GM18861 (cell line): ENCODE measurements at regions not wholly inside any gene's neighbourhood (a gene's known extent, or its start where the extent isn't known, plus 50 kb on each side); places are given as distances from the start of the nearest gene placed in this dataset.

Experiments
- ATAC-seq: cut with Tn5 transposase; IDR thresholded peaks from one replicate; pipeline ENCODE4 v1.9.1; 2021; ENCODE audit not compliant: unreplicated experiment

GRCh38 chr7:46839651-46840050, 742.3 kb downstream of the TNS3 start:
- ATAC-seq: no peak

DNA sequence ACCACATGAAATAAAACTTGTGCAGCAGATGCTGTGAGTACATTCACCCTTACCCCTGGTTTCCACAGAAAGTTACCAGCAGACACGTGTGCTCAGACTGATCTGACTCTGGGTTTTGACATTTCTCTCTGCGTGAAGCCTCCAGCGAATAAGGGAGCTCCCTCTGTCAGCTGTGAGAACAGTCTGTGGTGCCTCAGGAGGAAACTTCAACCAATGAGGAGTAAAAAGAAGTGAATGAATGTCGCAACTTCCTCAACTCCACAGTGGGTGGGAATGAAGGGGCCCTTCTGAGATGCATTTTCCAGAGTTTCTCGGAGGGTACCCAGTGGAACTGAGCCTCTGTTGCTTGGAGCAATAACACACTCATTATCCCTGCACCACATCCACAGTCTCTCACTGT, 743.4 kb downstream of the TNS3 start:
- ATAC-seq: no peak

DNA sequence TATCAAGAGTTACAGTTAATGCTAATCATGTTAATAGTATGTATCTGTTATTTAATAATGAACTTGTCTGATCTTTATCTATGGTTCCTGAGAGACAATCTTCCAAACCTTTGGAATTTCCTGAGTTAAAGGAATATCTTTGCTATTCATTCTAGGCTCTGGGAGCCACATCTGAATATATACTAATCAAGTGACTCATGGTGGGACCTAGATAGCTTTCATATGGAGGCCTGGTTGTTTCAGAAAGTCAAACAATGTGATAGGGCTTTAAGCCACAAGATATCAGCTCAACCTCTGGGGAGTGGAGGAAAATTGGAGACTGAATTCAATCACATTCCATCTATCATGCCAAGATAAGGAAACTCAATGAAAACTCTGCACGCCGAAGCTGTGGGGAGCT, 746.4 kb downstream of the TNS3 start:
- ATAC-seq: no peak

DNA sequence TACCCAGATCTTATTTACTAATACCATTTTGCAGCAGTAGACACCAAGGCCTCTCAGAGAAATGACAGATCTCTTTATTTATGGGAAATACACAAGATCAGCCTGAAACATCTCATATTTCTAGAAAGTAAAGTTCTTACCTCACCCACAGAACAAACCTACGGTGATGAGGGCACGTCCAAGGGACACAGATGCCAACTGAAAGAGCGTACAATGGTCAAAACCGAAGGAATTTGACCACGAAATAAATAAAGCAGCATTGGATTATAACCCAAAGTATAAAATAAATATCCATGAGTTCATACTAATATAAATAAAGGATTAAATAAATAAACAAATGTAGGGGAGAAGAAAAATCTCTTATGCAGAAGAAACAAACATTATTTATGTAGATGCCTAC, 747.0 kb downstream of the TNS3 start:
- no peak for ATAC-seq

DNA sequence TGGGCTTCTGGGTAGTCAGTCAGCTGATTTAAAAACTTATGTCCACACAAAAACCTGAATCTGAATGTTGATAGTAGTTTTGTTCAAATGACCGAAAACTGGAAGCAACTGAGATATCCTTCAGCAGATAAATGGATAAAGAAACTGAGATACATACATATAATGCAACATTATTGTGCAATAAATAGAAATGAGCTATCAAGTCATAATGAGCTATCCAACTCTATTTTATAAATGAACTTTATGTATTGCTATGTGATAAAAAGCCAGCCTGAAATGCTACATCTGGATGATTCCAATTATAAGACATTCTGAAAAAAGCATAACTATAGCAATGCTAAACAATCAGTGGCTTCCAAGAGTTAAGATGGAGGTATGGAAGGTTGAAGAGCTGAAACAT, 748.7 kb downstream of the TNS3 start:
- no peak for ATAC-seq

- no peak for ATAC-seq
Measured at GRCh38 chr7:46832136-46832535, 749.8 kb downstream of the TNS3 start.

GRCh38 chr7:46819819-46820218, 762.1 kb downstream of the TNS3 start:
- no peak for ATAC-seq

DNA sequence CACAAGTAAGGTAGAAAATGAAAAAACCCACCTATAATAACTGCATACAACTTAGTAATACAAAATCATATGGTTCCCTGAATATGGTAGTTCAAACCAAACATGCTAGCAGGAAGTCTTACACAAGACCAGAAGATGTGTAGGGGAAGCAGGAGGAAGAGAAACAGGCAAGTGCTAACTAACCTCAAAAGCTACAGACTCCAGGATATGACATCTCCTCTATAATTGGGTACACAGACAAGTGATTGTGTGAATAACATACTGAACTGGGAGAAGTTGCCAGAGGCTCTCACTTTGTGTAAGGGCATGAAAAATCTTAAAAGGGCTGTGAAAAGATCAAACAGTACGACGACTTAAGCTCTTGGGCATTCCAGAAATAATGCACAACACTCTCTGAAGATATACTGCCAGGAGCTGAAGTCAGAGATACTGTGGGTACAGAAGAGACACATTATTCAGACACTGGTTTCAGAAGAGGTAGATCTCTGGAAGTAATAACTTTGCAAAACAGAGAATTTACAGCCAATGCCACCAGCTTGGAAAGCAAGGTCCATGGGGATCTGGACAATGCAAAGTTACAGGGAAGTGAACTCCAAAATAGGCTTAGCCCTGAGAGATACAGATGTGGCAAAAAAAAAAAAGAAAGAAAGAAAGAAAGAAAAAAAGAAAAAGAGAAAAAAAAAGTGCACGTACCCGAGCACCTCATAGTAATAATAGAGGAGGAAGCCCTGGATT, 767.2 kb downstream of the TNS3 start:
- ATAC-seq: no peak

- no peak for ATAC-seq
Measured at GRCh38 chr7:46812101-46812675, 769.7 kb downstream of the TNS3 start.

DNA sequence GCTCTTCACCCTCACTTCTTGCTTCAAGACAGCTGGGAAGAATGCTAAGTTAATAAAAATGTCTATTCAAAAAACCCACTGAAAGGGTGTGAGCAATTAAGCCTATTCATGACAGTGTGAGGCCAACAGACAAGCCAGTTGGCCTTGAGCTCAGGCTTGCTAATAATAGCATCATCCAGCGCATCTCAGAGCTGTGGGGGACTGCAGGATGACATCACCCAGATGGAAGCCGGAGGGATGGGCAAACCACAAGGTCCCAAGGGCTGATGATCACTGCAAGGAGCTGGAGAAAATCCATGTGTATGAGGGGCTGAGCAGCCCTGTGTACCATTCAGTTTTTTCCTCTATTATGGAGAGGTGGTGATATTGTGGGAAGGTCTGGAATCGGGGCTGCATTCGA, 770.4 kb downstream of the TNS3 start:
- no peak for ATAC-seq

GRCh38 chr7:46810986-46811385, 770.9 kb downstream of the TNS3 start:
- ATAC-seq: no peak

DNA sequence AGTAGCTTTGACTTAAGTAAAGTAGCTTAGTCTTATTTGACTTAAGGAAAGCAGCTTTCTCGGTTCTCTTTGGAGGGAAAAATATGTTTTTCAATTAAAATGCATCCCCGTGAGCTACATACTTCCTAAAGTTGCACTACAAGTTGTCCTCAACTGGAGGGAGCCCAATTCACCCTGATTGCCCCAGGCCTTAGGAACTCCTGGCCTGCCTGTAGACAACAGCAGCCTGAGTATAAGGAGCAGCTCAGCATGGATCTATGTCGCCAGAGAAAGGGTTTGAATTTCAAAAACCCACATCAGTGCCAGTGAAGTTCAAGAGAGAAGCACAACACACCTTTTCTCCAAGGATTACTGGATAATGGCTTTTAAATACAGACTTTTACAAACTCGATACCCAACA, 772.0 kb downstream of the TNS3 start:
- no peak for ATAC-seq

DNA sequence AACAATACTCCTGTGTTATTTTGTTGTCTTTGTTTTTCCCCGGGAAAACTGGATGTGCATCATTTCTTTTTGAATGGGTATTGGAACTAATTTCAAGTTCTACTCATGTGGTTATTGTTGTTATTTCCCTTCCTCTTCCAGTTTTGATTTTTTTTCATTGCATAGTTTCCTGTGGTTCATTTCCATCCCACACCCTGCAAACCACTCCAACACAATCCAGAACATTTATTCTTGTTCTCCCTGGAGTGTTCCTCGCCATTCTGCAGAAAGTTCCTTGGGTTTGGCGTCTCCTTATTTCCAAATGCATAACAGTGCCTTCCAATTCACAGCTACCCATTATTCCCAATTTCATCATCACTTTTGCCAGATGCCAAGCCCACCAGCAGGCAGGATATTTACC, 775.1 kb downstream of the TNS3 start:
- ATAC-seq: no peak

- ATAC-seq: no peak
Measured at GRCh38 chr7:46802479-46802878, 779.4 kb downstream of the TNS3 start.

DNA sequence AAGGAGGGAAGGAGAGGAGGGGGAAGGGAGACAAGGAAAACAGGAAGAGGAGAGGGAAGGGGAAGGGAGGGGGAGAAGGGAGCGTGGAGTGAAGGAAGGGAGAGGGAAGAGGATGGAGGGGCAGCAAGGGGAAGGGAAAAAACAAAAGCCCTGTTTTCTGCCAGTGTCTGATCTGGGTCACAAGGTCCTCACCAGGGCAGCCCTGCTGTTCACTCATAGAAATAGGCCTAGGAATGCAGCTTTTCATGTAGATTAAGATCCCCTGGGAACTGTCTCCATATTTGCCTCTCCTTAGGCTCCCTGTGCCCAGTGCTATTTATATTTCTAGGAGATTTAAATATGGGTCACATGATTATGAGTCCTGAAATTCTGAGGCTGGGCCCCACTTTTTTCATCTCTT, 790.7 kb downstream of the TNS3 start:
- no peak for ATAC-seq

DNA sequence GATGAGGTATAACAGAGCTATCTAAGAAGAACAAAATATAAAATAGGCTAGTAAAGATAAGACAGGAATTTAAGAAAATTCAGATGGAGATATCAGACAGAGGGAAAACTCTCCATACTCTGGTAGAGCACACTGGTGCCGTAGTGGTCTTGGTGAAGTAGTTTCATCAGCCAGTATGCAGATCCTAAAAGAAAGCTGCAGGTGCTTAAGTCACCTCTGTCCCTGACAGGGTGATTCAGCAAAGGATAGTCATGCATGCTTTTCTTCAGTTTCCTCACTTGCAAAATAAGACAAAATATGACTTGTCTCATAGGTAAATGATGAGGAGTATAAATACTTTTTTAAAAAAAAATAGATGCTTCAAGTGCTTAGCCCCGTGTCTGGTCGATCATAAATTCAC, 794.9 kb downstream of the TNS3 start:
- ATAC-seq: no peak

DNA sequence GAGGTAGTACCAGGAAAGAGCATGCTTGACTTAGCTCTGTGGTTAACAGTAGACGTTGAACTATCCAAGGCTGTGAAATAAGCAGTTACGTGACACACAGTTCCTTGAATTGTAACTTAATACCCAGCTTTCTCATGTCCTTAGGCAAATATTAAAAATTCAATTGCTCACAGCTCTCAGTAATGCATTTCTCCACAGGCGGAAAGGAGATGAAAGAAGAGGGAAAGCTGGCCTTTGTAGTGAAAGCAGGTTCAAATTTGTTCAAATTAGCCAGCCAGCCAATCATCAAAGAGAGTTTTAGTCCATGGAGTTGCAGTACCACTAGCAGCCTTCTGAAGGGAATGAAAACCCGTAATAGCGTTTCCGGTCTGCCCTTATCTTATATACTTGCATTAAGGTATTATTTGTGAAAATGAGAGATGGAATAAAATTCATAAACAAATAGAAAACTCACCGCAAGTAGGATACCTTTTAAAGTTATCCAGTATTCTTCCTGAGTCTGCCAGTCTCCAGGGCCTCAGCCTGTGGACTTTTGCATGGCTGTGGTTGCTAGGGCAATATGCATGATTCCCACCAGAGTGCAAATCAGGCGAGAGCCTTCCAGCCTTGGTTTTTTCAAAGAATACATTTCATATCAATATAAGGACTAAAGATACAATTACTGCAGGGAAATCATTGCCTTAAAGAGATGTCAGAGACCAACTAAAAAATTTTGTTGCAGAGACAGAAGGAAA, 795.5 kb downstream of the TNS3 start:
- ATAC-seq: no peak

DNA sequence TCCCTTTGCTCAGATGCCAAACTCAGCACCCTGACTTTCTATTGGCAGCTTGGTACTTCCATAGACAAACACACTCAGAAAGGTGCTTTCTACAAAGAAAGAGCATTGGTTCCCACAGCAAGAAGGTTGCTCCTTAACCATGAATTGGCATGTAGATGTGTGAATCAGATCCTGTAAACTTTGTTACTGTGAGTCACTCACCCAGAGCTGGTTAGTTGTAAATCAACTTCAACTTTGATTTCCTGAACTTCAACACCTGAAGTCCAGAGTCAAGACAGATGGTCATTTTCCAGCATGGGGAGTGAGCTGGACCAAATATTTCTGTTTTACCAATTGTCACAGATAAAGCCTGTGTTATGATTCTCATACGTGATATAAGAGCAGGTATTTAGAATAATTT, 797.2 kb downstream of the TNS3 start:
- ATAC-seq: no peak

- no peak for ATAC-seq
Measured at GRCh38 chr7:46781901-46782439, 799.9 kb downstream of the TNS3 start.

DNA sequence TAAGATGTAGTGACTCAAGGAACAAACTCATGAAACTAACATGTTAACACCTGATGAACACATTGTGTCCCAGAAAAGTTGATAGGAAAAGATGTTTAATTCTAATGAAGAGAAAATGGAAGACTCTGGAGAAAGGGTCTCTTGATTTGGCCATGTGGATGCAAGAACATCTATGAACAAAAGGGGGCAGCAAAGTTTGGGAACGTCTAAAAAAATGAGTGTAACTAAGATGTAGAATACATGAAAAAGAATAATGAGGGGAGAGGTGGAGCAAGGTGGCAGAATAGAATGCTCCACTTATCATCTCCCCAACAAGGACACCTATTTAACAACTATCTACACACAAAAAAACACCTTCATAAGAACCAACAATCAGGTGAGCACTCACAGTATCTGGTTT, 805.1 kb downstream of the TNS3 start:
- no peak for ATAC-seq

DNA sequence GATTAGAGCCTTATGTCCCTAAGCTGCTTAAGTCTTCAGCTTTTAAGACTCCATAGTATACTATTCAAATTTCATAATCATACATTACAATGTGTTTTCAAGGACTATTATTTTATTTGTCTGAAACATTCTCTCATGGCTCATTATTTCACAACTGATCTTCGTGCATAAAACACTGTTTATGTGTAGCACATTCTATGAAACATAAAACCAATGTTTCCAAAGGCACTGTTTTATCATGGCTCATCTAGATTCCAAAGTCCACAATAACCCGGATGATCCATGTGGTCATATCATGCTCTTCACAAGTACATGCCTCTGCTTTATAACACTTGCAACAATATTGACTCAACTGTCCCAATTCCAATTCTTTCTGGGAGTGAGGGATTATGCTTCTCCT, 806.1 kb downstream of the TNS3 start:
- no peak for ATAC-seq

GRCh38 chr7:46775020-46775419, 806.9 kb downstream of the TNS3 start:
- no peak for ATAC-seq
